Heart left ventricle (tissue), 16 donors: ENCODE measurements at regions not wholly inside any gene's neighbourhood (a gene's known extent, or its start where the extent isn't known, plus 50 kb on each side); places are given as distances from the start of the nearest gene placed in this dataset.

Source experiments
- ATAC-seq, 4 donors: fragments of 200-7000 bp; cut with Tn5 transposase; one replicate each; pipeline ENCODE4 v1.9.1; 2020 to 2022; ENCODE audit warnings: moderate library complexity in 4 of 4, mild to moderate bottlenecking in 3 of 4, moderate number of reproducible peaks in 1 of 4
- DNase-seq, 5 donors: peaks; one replicate each; pipeline ENCODE4 v3.0.0-alpha.2; 2020
- H3K27ac ChIP-seq, 12 donors: fragments of 200-600 bp; sonication (generic) in 4 of 12; one replicate each; pipeline versions ENCODE4 v1.5.0 to v1.8.0; 2016 to 2022; ENCODE audit warnings: mild to moderate bottlenecking in 2 of 12
- H3K27me3 ChIP-seq, 9 donors: fragments of 200-600 bp; sonication (generic) in 2 of 9; one replicate each; pipeline versions ENCODE4 v1.5.1 to v1.8.0; 2016 to 2022; ENCODE audit warnings: mild to moderate bottlenecking in 3 of 9
- H3K36me3 ChIP-seq, 9 donors: fragments of 200-600 bp; sonication (generic) in 2 of 9; one replicate each; pipeline versions ENCODE4 v1.5.0 to v1.8.0; 2018 to 2022; ENCODE audit warnings: mild to moderate bottlenecking in 2 of 9
- H3K4me1 ChIP-seq, 12 donors: fragments of 200-600 bp; sonication (generic) in 4 of 12; one replicate each; pipeline versions ENCODE4 v1.5.0 to v1.8.0; 2016 to 2022; ENCODE audit warnings: mild to moderate bottlenecking in 3 of 12
- H3K4me3 ChIP-seq, 12 donors: fragments of 200-600 bp; sonication (generic) in 4 of 12; one replicate each; pipeline versions ENCODE4 v1.5.0 to v1.8.0; 2017 to 2022; ENCODE audit warnings: mild to moderate bottlenecking in 9 of 12, moderate library complexity in 4 of 12
- H3K9me3 ChIP-seq, 12 donors: fragments of 200-600 bp; sonication (generic) in 4 of 12; one replicate each; pipeline versions ENCODE4 v1.5.0 to v1.8.0; 2016 to 2022; ENCODE audit warnings: mild to moderate bottlenecking in 1 of 12
- POLR2A ChIP-seq, 2 donors: fragments of 450-650 bp; IDR thresholded peaks; one replicate each; pipeline ENCODE4 v1.6.1; 2017; ENCODE audit warnings: antibody characterized with exemption in 2 of 2, mild to moderate bottlenecking in 2 of 2, moderate library complexity in 2 of 2
- WGBS, 4 donors: extraction: QIAGEN DNeasy Blood & Tissue Kit in 2 of 4; methylation state at CpG; one replicate each; pipeline versions ENCODE4 v1.1.5 to v1.1.7; 2013 to 2018; 5-methylcytosine and 5-hydroxymethylcytosine counted together
- intact Hi-C, 10 donors: fragments of 100-400 bp; cut with DNase I; formaldehyde crosslinking; loops; one replicate each; pipeline versions ENCODE4 v1.11.1 to v1.14.2; 2022
- TF ChIP-seq, protein P1 (sequence below), 12 donors: fragments of 200-600 bp; sonication (generic) in 4 of 12; IDR thresholded peaks; one replicate each; pipeline versions ENCODE4 v1.5.0 to v1.8.0; 2018 to 2022; ENCODE audit warnings: antibody characterized with exemption in 12 of 12, mild to moderate bottlenecking in 5 of 12
- donor health status: ischemic (EF 13 %, LVEDD 7.1; RV severe dilation, severe dysfunction).
- donor health status: healthy with polysubstance abuse.
- donor health status: DM: no; HTN: yes; CAD: no.
- donor health status: DM: no; HTN: no; CAD: no.
- donor health status: ischemic (EF 25% LVEDD 6.9; RV normal size, moderate dysfunction).
- donor health status: ischemic (EF 25% LVEDD 5.7; RV mildly dilated, moderate dysfunction).
- donor health status: healthy.
- donor health status: DM: yes; HTN: yes; CAD: no.
- donor health status: ischemic (EF 35%, LVEDD 5.7; RV mildly dilated, moderate dysfunction).
- donor health status: nonischemic (EF 11% LVEDD 7.7; RV severe dilation, severe dysfunction).
- donor health status: DM: yes; HTN: yes; CAD: no.
- donor health status: PGD.
- donor health status: ischemic (EF 29% LVEDD 5.4; RV normal size, mild dysfunction).
- donor health status: nonischemic (EF 23%, LVEDD 6.1; RV moderate dilation, normal function).

GRCh38 chr7:145875267-145875666, 241.3 kb upstream of the CNTNAP2 start:
- no peaks in the 10 kb centered on the region for H3K36me3 ChIP-seq
- intact Hi-C loops, result no loop called here
- DNase-seq, result no peak
- no peak for ATAC-seq
- no peak overlapping the region for H3K4me3 ChIP-seq
- peaks cover 0 to 3% (median 0%) of the 10 kb centered on the region in 12 donors for H3K9me3 ChIP-seq
- no peak overlapping the region for H3K27ac ChIP-seq
- no peaks in the 10 kb centered on the region for H3K4me1 ChIP-seq
- H3K27me3 ChIP-seq, result no peaks in the 10 kb centered on the region
- TF ChIP-seq, protein P1, sequence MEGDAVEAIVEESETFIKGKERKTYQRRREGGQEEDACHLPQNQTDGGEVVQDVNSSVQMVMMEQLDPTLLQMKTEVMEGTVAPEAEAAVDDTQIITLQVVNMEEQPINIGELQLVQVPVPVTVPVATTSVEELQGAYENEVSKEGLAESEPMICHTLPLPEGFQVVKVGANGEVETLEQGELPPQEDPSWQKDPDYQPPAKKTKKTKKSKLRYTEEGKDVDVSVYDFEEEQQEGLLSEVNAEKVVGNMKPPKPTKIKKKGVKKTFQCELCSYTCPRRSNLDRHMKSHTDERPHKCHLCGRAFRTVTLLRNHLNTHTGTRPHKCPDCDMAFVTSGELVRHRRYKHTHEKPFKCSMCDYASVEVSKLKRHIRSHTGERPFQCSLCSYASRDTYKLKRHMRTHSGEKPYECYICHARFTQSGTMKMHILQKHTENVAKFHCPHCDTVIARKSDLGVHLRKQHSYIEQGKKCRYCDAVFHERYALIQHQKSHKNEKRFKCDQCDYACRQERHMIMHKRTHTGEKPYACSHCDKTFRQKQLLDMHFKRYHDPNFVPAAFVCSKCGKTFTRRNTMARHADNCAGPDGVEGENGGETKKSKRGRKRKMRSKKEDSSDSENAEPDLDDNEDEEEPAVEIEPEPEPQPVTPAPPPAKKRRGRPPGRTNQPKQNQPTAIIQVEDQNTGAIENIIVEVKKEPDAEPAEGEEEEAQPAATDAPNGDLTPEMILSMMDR (IDR thresholded peaks at IDR 0.05), result no peak
- no peak for TF ChIP-seq POLR2A (IDR thresholded peaks at IDR 0.05)

DNA sequence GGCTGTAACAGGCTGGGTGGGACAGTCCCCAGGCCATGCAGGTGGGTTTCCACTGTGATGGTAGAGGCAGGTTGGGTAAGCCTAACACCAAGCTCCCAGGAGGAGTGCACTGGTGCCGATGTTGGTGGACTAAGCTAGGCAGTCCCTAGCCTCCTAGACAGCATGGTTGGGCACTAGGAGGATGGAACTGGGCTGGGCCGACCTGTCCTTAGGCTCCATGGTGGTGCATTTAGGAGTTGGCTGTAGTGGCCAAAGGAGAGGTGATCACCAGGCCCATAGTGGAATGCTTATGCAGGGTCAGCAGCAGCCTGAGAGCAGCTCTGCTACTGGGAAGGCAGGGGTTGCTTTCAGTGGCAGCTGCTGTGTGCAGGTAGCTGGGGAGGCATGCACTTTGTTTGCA, 247.7 kb upstream of the CNTNAP2 start:
- Histone ChIP-seq H3K4me3 (no peak overlapping the region), H3K36me3 (no peaks in the 10 kb centered on the region), H3K27me3 (no peaks in the 10 kb centered on the region), H3K9me3 (peaks cover 0 to 43% (median 13%) of the 10 kb centered on the region in 12 donors), H3K27ac (no peak overlapping the region), H3K4me1 (no peaks in the 10 kb centered on the region)
- 76 to 93% (median 81%) methylated on average over 2 of the region's 2 CpGs for WGBS, 4 donors
- TF ChIP-seq POLR2A (IDR thresholded peaks at IDR 0.05), result no peak
- TF ChIP-seq, protein P1 (IDR thresholded peaks at IDR 0.05), result no peak
- intact Hi-C loops, result no loop called here
- ATAC-seq (no peak), DNase-seq (no peak)

DNA sequence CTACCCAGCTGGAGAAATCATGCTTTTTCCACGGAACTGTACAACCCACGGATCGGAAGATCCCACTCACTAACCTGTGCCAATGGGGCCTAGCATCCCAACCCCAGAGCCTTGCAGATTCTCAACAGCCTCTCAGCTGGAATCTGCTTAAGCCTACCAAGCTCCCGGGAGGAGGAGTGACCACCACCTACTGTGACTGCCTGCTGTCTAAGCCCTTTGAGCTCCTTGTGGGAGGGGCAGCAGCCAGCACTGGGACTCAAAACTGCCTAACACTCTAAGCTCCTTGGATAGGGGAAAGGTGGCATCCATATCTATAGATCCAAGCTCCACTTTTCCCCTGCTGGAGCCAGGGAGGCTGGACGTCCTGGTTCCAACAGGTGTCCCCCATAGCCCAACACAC, 254.4 kb upstream of the CNTNAP2 start:
- Histone ChIP-seq H3K9me3 (peaks cover 0 to 42% (median 6%) of the 10 kb centered on the region in 12 donors), H3K27me3 (no peaks in the 10 kb centered on the region), H3K36me3 (no peaks in the 10 kb centered on the region), H3K27ac (no peak overlapping the region), H3K4me1 (no peaks in the 10 kb centered on the region), H3K4me3 (no peak overlapping the region)
- DNase-seq (no peak), ATAC-seq (no peak)
- 68 to 80% (median 71%) methylated on average over 4 to 5 of the region's 5 CpGs for WGBS, 4 donors
- intact Hi-C loops, result no loop called here
- no peak for TF ChIP-seq POLR2A (IDR thresholded peaks at IDR 0.05)
- TF ChIP-seq, protein P1 (IDR thresholded peaks at IDR 0.05), result no peak

DNA sequence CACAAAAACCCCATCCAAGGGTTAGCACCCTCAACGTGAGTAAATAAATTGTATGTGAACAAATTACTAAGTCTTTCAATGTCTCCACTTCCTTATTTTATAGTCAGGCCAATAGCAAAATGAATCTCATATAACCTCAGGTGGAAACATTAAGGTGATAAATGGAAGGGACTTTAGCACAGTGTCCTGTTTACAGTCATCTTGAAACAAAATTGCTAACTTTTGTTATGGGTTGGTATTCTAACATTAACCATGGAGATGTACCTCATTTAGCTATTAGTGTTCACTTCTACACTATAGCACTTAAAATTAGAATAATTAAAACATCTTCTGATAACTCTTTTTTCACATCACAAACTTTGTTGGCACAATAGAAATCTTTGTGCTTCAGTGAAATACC, 255.8 kb upstream of the CNTNAP2 start:
- ATAC-seq (no peak), DNase-seq (no peak)
- Histone ChIP-seq H3K36me3 (no peaks in the 10 kb centered on the region), H3K27me3 (no peaks in the 10 kb centered on the region), H3K9me3 (peaks cover 0 to 31% (median 2%) of the 10 kb centered on the region in 12 donors), H3K4me3 (no peak overlapping the region), H3K27ac (no peak overlapping the region), H3K4me1 (no peaks in the 10 kb centered on the region)
- WGBS, 4 donors, result 67 to 80% (median 71%) methylated on average over 1 of the region's 1 CpG
- intact Hi-C loops, result no loop called here
- TF ChIP-seq, protein P1 (IDR thresholded peaks at IDR 0.05), result no peak
- no peak for TF ChIP-seq POLR2A (IDR thresholded peaks at IDR 0.05)
